HEK293 (cell line): ENCODE measurements at regions not wholly inside any gene's neighbourhood (a gene's known extent, or its start where the extent isn't known, plus 50 kb on each side); places are given as distances from the start of the nearest gene placed in this dataset.

Experiments used
- CTCF ChIA-PET: fragments of 350-600 bp; formaldehyde crosslinking; extraction: SDS; loops from one replicate; lab custom pipeline; 2021; ENCODE audit warnings: antibody characterized with exemption; lab: Yijun Ruan, JAX
- POLR2A ChIA-PET: fragments of 300-600 bp; formaldehyde crosslinking; extraction: SDS; loops from one replicate; lab custom pipeline; 2020; ENCODE audit warnings: antibody characterized with exemption, inconsistent platforms; lab: Yijun Ruan, JAX
- H3K27ac ChIP-seq: fragments of 200-500 bp; sonication (Bioruptor generic); 2 replicates; pipeline ENCODE4 v1.5.1; 2014; ENCODE audit warnings: low read depth, low read length, control low read depth, inconsistent platforms; ENCODE audit errors: extremely low read depth
- H3K36me3 ChIP-seq, 2 experiments: fragments of 200-500 bp in 1 of 2; sonication (Bioruptor generic) in 1 of 2; 1 replicate in 1 of 2; 2 replicates in 1 of 2; pipeline ENCODE4 v1.5.1; 2014 to 2017; ENCODE audit warnings: inconsistent platforms in 2 of 2, low read length in 2 of 2; ENCODE audit not compliant: control insufficient read depth in 2 of 2, insufficient read depth in 1 of 2
- H3K4me1 ChIP-seq: fragments of 200-500 bp; sonication (Bioruptor generic); 2 replicates; pipeline ENCODE4 v1.5.1; 2014; ENCODE audit warnings: mild to moderate bottlenecking, low read length, inconsistent platforms; ENCODE audit not compliant: control insufficient read depth, insufficient read depth
- H3K4me3 ChIP-seq: 2 replicates; pipeline ENCODE4 v1.5.1; 2011; ENCODE audit warnings: low read depth, mild to moderate bottlenecking, control low read depth, low read length, moderate library complexity
- H3K9me3 ChIP-seq: fragments of 200-500 bp; sonication (Bioruptor generic); 2 replicates; pipeline ENCODE4 v1.5.1; 2014; ENCODE audit warnings: low read depth, low read length, inconsistent platforms; ENCODE audit not compliant: control insufficient read depth, insufficient read depth
- EGR2 ChIP-seq: fragments of 450-650 bp; formaldehyde crosslinking; IDR thresholded peaks from 2 replicates; pipeline ENCODE4 v1.5.1; 2016; ENCODE audit warnings: low read depth, missing biosample characterization, missing genetic modification characterization
- HOXC10 ChIP-seq: sonication (generic); formaldehyde crosslinking; IDR thresholded peaks from 2 replicates; pipeline ENCODE4 v1.8.1; 2023; ENCODE audit warnings: mild to moderate bottlenecking, missing genetic modification reagents
- KLF7 ChIP-seq: fragments of 450-650 bp; formaldehyde crosslinking; IDR thresholded peaks from 2 replicates; pipeline ENCODE4 v1.5.1; 2016; ENCODE audit warnings: missing biosample characterization, missing genetic modification characterization, borderline replicate concordance
- PRDM2 ChIP-seq: fragments of 450-650 bp; formaldehyde crosslinking; IDR thresholded peaks from 2 replicates; pipeline ENCODE4 v1.5.1; 2016; ENCODE audit warnings: missing biosample characterization, missing genetic modification characterization, borderline replicate concordance
- RBAK ChIP-seq: fragments of 450-650 bp; formaldehyde crosslinking; IDR thresholded peaks from 2 replicates; pipeline ENCODE4 v1.5.1; 2016; ENCODE audit warnings: missing biosample characterization, missing genetic modification characterization
- SALL2 ChIP-seq: fragments of 450-650 bp; formaldehyde crosslinking; IDR thresholded peaks from 2 replicates; pipeline ENCODE4 v1.5.0; 2017; ENCODE audit warnings: missing biosample characterization, mild to moderate bottlenecking, missing genetic modification characterization, borderline replicate concordance
- ZNF132 ChIP-seq: fragments of 450-650 bp; formaldehyde crosslinking; IDR thresholded peaks from 2 replicates; pipeline ENCODE4 v1.5.1; 2017; ENCODE audit warnings: missing biosample characterization, missing genetic modification characterization, borderline replicate concordance
- ZNF202 ChIP-seq: fragments of 450-650 bp; formaldehyde crosslinking; IDR thresholded peaks from 2 replicates; pipeline ENCODE4 v1.5.1; 2016; ENCODE audit warnings: missing biosample characterization, missing genetic modification characterization, borderline replicate concordance
- ZNF223 ChIP-seq: fragments of 450-650 bp; formaldehyde crosslinking; IDR thresholded peaks from 2 replicates; pipeline ENCODE4 v1.5.1; 2016; ENCODE audit warnings: missing biosample characterization, missing genetic modification characterization
- ZNF292 ChIP-seq: fragments of 450-650 bp; formaldehyde crosslinking; IDR thresholded peaks from 2 replicates; pipeline ENCODE4 v1.5.1; 2016; ENCODE audit warnings: low read depth, missing biosample characterization, missing genetic modification characterization, borderline replicate concordance
- ZNF488 ChIP-seq: fragments of 450-650 bp; formaldehyde crosslinking; IDR thresholded peaks from 2 replicates; pipeline ENCODE4 v1.5.1; 2016; ENCODE audit warnings: missing biosample characterization, missing genetic modification characterization
- ZNF558 ChIP-seq: fragments of 450-650 bp; formaldehyde crosslinking; IDR thresholded peaks from 2 replicates; pipeline ENCODE4 v1.5.1; 2016; ENCODE audit warnings: missing biosample characterization, missing genetic modification characterization
- ZNF580 ChIP-seq: fragments of 450-650 bp; formaldehyde crosslinking; IDR thresholded peaks from 2 replicates; pipeline ENCODE4 v1.5.1; 2016; ENCODE audit warnings: missing biosample characterization, missing genetic modification characterization
- ZNF664 ChIP-seq: fragments of 450-650 bp; formaldehyde crosslinking; IDR thresholded peaks from 2 replicates; pipeline ENCODE4 v1.5.1; 2016; ENCODE audit warnings: missing biosample characterization, missing genetic modification characterization
- ZNF776 ChIP-seq: fragments of 450-650 bp; formaldehyde crosslinking; IDR thresholded peaks from 2 replicates; pipeline ENCODE4 v1.5.0; 2017; ENCODE audit warnings: missing biosample characterization, missing genetic modification characterization, borderline replicate concordance
- ZXDB ChIP-seq: fragments of 450-650 bp; formaldehyde crosslinking; IDR thresholded peaks from 2 replicates; pipeline ENCODE4 v1.5.1; 2016; ENCODE audit warnings: missing biosample characterization, missing genetic modification characterization

- no peak for TF ChIP-seq ZNF223 (tag by site-specific recombination)
- no peak for TF ChIP-seq ZNF558 (tag by site-specific recombination)
- TF ChIP-seq ZNF292 (tag by site-specific recombination): no peak
- TF ChIP-seq RBAK (tag by site-specific recombination): no peak
- TF ChIP-seq, all 188 proteins: peak for 0
- Histone ChIP-seq H3K9me3 (no peaks in the 10 kb centered on the region), H3K27ac (no peak overlapping the region), H3K36me3 (no peaks in the 10 kb centered on the region), H3K4me1 (no peaks in the 10 kb centered on the region), H3K4me3 (no peak overlapping the region)
- ChIA-PET CTCF (no interaction called here), POLR2A (no interaction called here)
Observed at GRCh38 chr2:154526234-154526633, 172.3 kb upstream of the KCNJ3 start.

GRCh38 chr2:154527962-154528361 is 170.5 kb upstream of the KCNJ3 start:
- H3K4me3 ChIP-seq: no peak overlapping the region
- no peaks in the 10 kb centered on the region for H3K9me3 ChIP-seq
- peaks cover 9% of the 10 kb centered on the region for H3K4me1 ChIP-seq
- H3K27ac ChIP-seq: no peak overlapping the region
- no peaks in the 10 kb centered on the region for H3K36me3 ChIP-seq
- TF ChIP-seq HOXC10 (CRISPR knock-in tag): no peak
- TF ChIP-seq KLF7: no peak
- CTCF ChIA-PET: interaction anchor here (0.6 to 0.8 kb wide), 2 partner anchors 10 to 759 kb away, joined by 3 read pairs; no protein-coding TSS in a partner anchor
- POLR2A ChIA-PET: no interaction called here

- Histone ChIP-seq H3K4me1 (peaks cover 13% of the 10 kb centered on the region), H3K36me3 (no peaks in the 10 kb centered on the region), H3K27ac (no peak overlapping the region), H3K4me3 (no peak overlapping the region), H3K9me3 (no peaks in the 10 kb centered on the region)
- ChIA-PET CTCF (no interaction called here), POLR2A (no interaction called here)
- TF ChIP-seq ZNF776 (tag by site-specific recombination) (no peak), SALL2 (no peak), PRDM2 (no peak), ZNF488 (tag by site-specific recombination) (no peak), ZNF558 (tag by site-specific recombination) (no peak), EGR2 (tag by site-specific recombination) (no peak), ZNF202 (tag by site-specific recombination) (no peak), ZNF580 (tag by site-specific recombination) (no peak), ZXDB (no peak), ZNF664 (no peak), ZNF132 (no peak)
Observed at GRCh38 chr2:154532004-154532403, 166.5 kb upstream of the KCNJ3 start.
